ENCODE measurements at regions not wholly inside any gene's neighbourhood (a gene's known extent, or its start where the extent isn't known, plus 50 kb on each side); places are given as distances from the start of the nearest gene placed in this dataset.
"Not testable (repeated sequence)": the region's sequence is repeated elsewhere in the genome, so short reads cannot be mapped to it uniquely, and the experiment has no call there.

- DNase-seq, result no peak
These were observed 227.6 kb upstream of the EXOC2 start for GRCh38 chr6:920512-920911.

- DNase-seq, result no peak
These were observed 226.6 kb upstream of the EXOC2 start for GRCh38 chr6:919500-919899.

DNA sequence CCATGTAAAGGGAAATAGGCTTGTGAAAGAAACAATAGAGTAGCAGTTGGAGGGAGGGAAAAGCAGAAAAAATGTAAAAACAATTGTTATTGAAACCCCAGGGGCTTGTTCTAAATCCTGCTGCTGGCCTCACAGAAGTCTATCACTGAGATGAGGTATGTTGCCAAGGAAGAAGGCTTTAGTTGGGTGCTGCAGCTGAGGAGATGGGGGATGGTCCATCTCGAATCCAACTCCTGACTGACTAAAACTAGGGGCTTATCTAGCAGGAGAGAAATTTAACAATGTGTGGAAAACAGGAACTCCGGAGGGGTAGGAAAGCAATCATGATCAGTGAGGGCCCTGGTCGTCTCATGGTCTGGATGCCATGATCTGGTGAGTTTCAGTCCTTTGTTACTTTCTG, 225.0 kb upstream of the EXOC2 start:
- no peak for DNase-seq

GRCh38 chr6:917296-917695, 224.4 kb upstream of the EXOC2 start:
- DNase-seq, result no peak

- no peak for DNase-seq
These were observed 223.2 kb upstream of the EXOC2 start for GRCh38 chr6:916131-916530.

- DNase-seq, result no peak
These were observed 220.2 kb upstream of the EXOC2 start for GRCh38 chr6:912871-913835.

GRCh38 chr6:907928-908327, 215.0 kb upstream of the EXOC2 start:
- no peak for DNase-seq

DNA sequence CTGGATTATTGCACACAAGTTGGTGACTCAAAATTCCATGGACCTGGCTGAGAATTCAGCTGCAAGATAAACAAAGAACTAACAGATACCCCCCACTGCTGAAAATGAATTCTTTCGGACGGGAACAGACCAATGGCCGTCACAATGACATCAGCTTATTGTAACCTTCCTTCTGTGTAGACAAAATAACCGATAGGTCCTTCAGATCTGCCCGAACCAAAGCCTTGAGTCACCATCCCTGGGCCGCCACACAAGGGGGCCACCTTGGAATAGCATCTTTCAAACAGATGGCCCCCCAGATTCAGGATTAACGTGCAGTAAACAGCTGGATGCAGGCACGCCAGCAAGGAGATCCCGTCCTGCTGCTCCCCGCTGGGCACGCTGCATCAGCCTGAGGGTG, 214.0 kb upstream of the EXOC2 start:
- DNase-seq, result no peak

DNA sequence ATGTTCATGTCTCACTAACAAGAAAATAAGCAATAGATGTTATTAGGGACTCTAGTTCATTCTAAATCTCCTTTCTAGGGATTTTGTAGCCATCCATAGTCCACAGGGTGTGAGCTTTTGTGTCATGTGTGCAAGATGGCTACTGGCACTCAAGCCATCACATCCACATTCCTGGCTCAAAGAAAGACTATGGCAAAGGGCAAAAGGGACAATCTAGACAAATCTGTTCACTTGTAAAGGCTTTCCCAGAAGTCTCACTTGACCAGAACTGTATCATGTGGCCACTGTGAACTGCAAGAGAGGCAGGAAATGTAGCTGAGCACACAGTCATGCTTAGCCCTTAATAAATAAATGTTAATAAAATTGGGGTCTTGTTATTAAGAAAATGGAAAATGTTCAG, 212.6 kb upstream of the EXOC2 start:
- DNase-seq, result no peak

- no peak for DNase-seq
These were observed 212.1 kb upstream of the EXOC2 start for GRCh38 chr6:904994-905393.

GRCh38 chr6:903761-904160, 210.8 kb upstream of the EXOC2 start:
- DNase-seq, result no peak

- DNase-seq, result no peak
These were observed 208.9 kb upstream of the EXOC2 start for GRCh38 chr6:901696-902460.

- no peak for DNase-seq
These were observed 208.0 kb upstream of the EXOC2 start for GRCh38 chr6:900716-901605.

GRCh38 chr6:897528-898207, 204.7 kb upstream of the EXOC2 start:
- no peak for DNase-seq

DNA sequence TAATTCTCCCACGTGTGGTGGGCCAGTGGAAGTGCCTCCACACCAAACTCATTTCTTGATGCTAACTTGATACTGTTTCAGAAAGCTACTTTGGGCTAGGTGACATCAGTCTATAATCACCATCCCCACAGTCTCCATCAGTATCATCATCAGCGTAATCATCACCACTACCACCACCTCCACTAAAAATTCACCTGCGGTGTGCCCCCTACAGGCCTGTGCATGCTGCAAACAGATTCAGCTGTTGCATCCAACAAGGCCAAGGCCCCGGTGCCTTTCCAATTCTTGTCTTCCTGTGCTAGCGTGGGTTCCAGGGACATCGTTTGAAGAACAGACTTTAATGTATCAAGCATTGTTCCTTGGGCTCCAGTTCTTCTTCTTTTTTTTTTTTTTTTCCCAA, 201.3 kb upstream of the EXOC2 start:
- no peak for DNase-seq

DNA sequence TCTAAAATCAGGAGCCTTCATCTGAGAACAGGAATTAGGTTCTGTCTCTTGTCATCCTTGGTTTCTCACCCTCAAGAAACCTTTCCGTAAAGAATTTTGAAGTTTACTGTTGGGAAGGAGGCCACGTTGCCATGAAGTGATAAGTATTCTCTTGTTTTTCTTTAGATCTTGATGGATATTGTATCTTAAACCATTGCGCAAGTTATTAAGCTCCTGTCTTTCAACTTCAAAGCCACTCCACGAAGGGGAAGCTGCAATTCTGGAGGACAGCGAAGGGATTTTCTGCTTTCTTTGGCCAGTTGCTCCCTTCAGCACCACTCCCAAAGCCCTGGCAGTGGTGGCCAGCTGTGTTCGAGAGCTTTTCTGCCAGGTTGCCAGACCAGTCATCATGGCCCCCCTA, 198.1 kb upstream of the EXOC2 start:
- no peak for DNase-seq

- DNase-seq, result no peak
These were observed 197.3 kb upstream of the EXOC2 start for GRCh38 chr6:890201-890600.

- no peak for DNase-seq
These were observed 194.8 kb upstream of the EXOC2 start for GRCh38 chr6:887583-888235.

GRCh38 chr6:886116-886515, 193.2 kb upstream of the EXOC2 start:
- not testable (repeated sequence) for DNase-seq

DNA sequence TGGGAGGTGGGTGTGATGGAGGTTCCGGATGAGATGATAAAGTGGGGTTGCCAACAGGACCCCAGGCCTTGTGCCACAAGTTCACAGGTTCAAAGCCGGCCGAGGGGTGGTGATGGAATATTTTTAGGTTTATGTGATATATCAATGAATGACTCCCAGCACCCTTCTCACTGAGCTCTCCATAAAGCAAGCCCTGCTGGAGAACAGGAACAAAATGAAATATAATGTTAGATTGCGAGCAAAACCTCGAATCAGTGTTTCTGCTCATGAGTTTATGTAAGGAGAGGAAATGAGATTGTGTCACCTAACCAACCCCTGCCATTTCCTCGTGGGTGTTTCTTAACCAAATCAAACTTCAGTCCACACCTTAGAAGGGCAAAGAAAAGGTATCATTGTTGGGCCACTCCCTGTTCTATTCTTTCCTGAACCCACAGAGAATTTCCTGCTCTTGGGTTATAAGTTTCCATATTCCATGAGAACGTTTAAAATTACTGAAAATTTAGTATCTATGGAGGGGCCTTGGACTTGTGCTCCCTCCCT, 192.2 kb upstream of the EXOC2 start:
- no peak for DNase-seq

DNA sequence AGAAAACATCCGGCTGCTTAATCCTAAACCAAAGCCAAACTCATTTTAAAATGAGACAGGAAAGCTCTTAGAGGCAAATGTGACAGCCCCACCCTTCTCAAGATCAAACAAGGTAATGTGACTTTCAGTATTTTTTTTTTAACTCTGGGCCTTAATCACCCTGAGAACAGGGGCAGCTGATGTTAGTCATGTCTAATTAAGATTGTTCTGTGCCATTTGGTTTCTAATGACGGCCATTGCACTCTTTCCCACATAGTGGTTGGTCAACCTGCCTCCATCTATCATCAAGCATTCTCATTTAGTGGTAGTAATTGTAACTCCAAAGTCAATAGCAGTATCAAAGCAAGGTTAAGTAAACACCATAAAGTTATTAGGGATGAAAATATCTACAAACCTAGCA, 191.6 kb upstream of the EXOC2 start:
- no peak for DNase-seq
